ENCODE measurements at regions not wholly inside any gene's neighbourhood (a gene's known extent, or its start where the extent isn't known, plus 50 kb on each side); places are given as distances from the start of the nearest gene placed in this dataset.

DNA sequence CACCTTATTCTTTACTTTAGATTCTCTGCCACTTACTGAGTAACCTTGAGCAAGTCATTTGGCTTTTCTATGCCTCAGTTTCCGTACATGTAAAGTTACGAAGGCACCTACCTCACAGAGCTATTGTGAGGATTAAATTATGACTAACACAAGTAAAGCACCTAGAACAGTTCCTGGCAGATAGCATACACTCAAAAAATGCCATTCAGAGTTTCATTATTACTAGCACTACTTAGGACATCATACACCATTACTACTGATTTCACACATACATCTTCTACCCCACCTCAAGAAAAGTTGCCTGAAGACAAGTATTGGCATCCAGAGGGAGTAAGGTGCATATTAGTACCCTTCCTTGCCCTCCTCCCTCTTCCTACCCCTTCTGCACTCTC, 107.8 kb downstream of the OGFRL1 start:
- DNase-seq (ENCODE audit: low read depth), result no peak

DNA sequence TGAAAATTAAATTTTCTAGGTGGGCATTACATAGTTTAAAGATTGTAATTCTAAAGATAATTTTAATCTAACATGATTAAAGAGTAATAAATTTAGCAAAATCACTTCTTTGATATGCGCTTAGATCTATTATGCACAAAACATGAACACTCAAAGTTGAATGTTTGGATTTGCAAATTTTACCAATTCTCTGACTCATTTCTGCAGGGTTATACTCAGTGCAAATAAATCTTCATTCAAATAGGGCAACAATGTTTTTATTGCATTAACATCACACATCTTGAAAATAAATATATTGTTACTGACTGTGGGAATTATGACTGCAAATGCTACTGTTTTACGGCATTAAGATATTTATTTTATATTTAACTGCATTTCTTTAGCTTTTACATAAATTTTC, 110.7 kb downstream of the OGFRL1 start:
- no peak for DNase-seq (ENCODE audit: low read depth)

DNA sequence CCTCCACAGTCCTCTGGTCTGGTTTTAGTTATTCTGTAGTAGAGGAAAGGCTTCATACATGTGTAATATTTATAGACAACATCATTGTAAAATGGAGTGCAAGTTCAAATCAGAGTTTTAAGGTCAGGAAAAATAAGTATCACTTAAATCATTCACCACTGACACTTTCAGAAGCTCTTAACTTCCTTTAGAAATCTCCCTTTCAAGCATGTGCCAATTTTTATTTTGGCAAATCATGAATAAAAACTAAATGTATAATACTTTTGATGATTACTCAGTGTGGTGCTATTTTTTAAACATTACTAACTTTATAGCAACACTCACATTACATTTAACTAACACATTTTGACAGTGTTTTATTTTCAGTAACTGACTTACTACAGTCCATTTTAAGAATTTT, 112.2 kb downstream of the OGFRL1 start:
- DNase-seq (ENCODE audit: low read depth), result peak; percentile 63

DNA sequence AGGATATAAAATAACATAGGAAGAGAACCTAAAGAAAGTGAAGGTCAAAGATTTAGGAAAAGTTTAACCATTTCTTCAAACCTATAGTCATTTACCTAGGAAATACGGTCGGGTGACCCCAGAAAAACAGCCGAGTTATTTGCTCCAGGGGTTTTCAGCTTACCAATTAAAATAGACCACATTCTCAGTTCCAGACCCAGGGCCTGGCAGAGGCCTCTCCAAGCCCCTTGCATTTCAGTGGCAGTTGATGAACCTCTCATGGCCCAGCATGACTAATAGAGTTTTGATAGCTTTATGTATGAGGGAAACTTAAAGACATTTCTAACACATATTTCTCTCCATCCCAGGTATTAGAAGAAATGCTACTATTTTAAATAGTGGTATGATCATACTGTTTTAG, 113.5 kb downstream of the OGFRL1 start:
- no peak for DNase-seq (ENCODE audit: low read depth)

DNA sequence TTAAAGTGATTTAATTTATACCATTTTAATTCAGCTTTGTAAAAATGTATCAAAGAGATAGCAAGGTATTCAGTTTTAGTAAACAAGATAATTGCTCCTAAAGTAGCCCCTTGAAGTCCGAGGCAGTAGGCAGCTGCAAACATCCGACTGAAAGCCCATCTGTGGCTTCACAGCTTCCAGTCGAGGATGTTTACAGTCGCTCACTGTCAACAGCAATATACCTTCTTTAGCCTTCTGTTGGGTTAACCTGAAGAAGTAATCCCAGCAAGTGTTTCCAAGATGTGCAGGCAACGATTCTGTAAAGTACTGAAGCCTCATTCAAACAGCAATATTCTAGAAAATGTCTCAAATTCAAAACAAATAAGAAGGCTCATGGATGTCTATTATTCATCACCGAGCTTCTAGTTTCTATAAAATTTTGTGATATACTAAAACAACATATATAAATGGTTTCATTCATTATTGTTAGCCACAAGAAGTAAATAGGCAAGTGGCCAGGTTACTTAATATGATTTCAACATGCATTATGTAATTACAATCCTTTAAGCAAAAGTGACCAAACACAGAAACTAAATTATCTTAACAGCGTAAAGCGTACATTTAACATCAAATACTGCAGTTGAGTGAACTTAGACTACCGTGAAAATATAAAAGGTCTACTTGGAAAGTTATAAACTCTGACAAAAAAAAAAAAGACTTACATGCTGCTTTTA, 115.0 kb downstream of the OGFRL1 start:
- DNase-seq (ENCODE audit: low read depth), result no peak

DNA sequence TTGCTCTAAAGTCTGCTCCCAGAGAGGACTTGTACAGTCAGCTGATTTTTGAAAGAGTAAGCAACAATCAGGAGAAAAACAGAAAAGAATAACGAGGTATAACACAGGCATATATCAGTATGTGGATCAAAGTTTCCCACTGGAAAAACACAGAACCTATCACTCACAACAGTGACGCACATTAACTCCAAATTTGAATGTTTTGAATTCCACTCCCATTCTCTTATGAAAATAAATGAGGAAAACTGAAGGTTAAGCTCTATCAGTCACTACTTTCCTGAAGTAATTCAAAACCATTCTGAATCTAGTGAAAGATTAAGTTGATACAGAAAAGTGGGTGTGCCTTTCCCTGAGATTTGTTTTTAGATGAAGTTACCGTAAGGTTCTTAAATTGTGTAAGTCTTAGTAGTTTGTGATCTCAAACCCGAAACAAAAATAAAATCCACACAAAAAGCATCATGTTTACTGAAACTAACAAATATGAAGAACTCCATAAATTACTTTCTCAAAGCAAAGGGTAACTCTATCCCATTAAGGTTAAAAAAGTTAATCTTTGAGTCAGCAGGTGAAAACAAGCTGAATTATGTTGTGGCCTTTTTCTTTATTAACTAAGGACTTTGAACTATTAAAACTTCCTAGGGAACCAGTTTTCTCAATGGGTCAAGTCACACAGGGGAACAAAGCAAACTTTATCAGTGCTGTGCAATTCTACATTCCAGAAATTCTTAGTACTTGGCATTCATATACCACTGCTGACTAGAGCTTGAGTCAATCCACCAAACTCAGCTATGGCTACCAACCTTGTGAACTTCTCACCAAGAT, 115.7 kb downstream of the OGFRL1 start:
- DNase-seq (ENCODE audit: low read depth), result peak; percentile 89

DNA sequence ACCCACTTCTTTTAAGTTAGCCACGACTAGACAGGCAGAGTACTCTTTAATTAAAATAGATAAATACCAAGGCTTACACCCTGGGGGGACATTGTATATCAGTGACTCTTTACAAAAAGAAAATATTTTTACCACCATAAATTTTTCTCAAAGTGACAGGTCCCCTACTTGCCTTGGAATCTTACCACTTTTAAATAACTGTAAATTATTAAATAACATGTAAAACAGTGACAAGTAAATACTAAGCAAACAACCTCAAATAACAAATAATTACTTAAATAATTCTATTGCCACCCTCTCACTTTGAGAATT, 116.3 kb downstream of the OGFRL1 start:
- no peak for DNase-seq (ENCODE audit: low read depth)

DNA sequence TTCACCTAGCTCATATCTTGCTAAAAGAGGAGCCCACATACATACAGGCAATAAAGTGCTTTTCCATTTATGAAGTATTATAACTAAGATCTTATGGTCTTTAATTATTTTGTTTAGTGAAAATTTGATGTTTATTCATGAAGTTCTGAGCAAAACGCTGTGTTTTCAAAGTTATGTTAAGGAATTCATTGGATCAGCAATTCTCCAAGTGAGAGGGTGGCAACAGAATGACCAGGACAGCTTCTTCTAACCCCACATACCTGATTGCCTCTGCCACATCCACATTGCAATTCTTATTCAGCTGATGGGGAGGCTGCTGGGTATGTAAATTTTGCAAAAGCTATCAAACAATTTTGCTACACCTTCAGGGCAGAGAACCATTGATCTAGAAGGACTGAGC, 116.8 kb downstream of the OGFRL1 start:
- no peak for DNase-seq (ENCODE audit: low read depth)

DNA sequence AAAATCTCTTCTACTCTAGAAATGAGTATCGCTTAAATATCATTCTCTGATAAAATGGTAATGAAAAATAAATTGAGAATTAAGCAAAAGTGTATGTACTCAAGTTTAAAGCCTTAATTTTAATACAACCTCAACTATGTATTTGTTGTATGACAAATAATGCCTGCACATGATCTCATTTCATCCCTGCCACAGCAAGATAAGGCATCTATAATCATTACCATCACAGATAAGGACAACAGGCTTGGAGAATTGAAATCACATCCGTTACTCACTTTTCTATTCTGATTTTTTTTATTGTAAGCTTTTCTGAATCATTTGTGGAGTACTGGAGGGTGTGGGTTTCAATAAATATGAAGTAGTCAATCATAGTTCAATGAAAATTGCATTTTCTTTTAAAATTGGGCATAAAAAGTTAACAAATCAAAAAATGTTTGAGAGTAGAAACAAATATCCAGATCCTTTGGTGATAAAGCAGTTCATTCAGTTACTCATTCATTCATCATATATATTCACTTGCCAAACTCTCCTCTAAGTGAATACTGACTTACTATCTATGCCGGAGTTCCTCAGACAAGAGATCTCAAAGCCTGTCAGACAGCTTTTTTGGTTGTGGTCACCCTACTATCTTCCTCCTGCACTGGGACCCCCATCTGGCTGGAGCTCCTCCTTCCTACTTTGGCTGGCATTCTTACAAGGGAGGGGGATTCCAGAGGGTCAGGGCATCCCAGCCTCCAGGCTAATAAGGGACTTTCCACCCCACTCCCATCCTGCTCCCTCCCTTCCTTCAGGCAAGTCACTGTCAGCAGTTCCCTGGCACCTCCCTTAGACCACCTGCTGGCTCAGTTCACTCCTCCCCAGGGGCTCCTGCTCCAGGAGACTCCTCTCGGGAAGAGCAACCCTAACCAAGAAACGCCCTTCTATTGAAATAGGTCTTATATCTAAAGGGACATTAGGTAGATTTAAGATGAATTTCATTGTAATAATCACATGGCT, 118.6 kb downstream of the OGFRL1 start:
- no peak for DNase-seq (ENCODE audit: low read depth)

DNA sequence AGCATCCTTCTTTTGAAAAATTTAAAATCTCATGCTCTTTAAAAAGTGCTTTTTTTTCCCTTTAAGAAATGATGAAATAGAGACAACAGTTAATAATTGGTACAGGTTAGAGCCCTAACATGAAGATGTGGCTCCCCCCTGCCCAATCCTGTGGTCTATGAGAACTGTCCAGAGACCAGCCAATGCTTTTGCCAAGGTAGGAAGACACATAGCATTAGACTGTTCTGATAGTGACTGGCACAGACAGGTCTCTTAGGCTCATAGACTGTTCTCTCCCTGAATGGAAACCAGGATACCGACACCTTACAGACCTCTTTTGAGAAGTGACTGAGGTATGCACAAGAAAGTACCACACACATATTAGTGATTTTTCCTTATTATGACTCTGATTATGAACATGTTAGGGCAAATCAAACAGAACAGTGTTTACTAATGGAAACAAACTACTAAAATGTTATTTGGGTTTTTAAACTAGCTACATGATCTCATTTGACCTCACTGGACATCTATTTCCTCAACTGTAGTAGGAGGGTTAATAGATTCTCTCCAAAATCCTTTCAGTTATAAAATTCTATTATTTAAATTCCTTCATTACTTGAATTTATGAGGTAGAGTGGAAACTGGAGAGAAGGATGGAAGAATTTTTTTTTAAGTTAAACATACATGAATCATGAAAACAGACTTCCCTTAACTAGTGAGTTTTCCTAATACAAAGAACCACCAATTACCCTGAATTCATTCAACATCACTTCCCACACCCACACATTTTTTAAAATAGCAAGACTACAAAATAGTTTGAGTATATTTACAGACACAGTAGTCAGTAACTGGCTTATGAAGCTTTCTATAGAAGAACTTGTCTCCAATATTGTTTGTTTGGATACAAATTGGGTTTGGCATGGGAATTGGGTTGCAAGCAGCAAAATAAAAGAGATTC, 120.4 kb downstream of the OGFRL1 start:
- DNase-seq (ENCODE audit: low read depth), result peak; percentile 50

DNA sequence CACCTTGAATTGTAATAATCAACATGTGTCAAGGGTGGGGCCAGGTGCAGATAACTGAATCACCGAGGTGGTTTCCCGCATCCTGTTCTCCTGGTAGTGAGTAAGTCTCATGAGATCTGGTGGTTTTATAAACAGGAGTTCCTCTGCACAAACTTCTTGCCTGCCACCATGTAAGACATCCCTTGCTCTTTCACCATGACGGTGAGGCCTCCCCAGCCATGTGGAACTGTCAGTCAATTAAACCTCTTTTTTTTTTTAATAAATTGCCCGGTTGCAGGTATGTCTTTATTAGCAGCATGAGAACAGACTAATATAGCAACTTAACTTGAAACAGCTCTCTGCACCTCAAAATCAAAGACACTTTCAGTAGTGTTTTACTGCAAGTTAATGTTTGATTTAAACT, 121.6 kb downstream of the OGFRL1 start:
- DNase-seq (ENCODE audit: low read depth), result no peak

DNA sequence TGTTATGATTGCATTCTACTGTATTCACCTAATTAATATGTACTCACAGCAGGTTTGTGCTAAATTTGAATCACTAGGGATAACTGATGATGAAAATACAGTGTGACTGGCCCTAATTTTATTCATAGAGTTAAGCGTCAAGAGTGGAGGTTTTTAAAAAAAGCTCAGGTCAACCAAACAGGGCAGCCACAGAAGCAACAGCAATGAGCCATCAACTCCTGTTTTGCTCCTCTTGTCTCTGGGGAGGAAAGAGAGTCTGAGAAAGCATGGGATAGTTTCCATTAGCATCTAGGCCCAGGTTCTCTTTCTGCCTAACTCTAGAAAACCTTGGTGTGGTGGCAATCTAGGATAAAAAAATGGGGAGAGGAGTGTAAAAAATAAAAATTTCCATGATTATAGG, 122.1 kb downstream of the OGFRL1 start:
- DNase-seq (ENCODE audit: low read depth), result no peak

DNA sequence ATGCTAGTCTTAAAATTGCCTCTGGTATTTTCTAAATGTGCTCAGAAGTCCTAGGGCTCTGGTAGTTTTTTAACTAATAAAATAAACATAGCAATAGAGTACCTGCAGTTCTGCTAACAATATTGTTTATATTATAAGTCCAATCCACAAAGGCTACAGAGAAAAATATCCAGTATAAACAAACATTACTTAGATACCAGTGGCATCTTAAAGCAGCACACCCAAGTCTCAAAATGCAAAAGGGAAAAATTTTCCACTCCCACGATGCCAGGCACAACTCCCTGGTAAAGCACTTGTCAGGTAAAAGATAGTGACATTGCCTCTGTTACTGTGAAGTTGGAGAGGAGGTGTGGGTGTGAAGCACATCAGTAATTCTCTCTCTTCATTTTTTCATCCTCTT, 123.3 kb downstream of the OGFRL1 start:
- no peak for DNase-seq (ENCODE audit: low read depth)

DNA sequence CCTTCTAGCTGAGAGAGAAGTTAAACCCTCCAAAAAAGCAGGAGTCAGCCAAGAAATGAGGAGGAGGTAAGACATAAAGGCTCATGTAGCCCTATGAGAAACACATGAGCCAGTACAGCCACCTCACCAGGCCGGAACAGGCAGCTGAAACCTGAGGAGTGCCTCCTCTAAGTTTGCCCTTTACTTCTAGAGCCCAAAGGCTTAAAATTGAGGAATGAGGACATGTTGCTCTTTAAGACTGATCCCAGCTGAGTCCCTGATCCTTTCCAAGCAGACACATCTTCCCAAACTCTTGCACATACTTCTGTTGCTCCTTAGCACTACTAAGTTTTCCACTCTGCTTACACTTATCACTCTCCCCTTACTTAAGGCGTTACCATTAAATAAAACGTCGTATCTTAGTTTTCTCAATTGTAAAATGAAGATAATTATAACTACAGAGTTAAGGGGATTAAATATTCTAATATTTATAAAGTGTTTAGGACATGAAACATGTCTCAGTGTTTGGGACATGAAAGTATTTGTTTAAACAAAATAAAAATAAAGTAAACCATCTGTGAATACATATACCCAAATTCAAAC, 124.0 kb downstream of the OGFRL1 start:
- peak; percentile 37 for DNase-seq (ENCODE audit: low read depth)

DNA sequence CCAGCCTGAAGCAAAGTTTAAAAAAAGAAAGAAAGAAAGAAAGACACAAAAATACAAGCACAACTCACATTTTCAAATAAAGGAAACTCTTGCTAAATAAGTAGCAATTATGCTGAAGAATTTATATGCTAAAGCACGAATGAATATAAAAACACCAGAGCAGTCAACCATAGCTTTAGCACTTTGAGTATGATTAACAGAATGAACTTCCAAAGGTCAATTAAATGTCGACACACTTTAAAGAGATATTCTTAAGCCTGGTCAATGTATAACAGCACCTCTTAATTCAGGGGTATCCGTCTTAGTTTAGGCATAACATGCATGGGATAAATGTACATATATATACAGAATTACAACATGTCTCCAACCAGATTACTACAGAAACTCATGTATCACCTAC, 125.9 kb downstream of the OGFRL1 start:
- no peak for DNase-seq (ENCODE audit: low read depth)

DNA sequence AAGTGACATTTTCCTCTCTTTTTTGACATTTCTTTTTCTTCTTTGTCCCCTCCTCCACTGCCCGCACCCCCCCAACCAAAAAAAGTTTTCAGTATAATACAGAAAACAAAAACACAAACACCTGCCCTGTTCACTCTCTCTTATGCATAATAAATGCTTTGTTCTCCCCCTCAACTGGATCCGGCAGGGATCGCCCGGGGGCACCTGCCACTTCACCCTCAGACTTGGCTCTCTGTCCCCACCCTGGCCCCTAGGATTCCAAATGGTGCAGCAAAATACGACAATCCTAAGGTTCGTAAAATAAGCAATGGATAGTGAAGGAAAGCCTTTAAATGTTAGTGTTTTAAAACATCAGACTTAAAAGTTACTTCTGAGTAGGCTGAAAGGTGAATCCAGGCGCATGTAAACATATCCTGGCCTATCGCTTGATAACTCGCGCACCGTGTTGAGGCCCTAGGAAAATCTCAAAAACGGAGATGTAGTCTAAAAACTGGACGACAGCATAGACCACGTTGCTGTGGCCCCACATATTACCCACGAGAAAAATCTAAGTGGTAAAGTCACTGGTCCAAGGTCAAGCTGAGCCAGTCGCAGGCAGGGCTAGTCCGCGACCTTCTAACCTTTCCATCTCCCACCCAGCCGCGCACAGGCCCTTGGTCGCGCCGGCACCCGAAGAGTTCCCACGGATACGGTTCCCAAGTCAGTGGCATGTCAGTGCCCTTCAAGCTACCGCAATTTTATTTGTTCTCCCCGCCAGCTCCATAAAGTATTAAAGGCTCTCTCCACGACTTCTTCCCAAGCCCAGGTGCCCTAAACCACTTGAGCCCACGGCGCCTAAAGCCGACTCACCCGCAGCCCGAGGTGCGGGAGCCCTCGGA, 130.8 kb downstream of the OGFRL1 start:
- no peak for DNase-seq (ENCODE audit: low read depth)

DNA sequence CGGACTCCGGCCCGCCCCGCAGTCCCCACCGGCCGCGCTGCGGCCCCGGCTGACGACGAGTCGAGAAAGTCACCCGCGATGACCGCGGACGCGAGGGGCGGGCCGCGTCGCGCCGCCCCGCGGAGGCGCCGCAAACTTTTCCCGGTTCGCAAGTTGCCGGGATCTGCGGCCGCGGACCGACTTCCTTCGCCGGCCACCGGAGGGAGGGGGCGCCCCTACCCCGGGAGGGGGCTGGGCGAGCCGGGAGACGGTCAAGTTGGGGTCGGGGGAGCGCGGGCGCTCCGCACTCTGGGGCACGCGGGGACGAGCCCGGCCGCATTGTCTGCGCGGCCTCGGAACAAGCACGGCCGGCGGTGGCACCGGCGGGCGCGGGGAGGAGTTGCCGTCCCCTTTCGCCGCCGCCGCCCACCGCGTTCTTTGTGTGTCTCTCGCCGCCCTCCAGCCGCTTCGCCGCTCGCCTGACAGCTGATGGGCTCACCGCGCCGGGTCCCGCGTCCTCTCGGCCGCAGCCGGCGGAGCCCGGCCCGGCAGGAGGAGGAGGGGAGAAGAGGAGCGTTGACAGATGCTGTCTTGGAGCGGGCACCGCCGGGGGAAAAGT, 131.6 kb downstream of the OGFRL1 start:
- peak; percentile 58 for DNase-seq (ENCODE audit: low read depth)

DNA sequence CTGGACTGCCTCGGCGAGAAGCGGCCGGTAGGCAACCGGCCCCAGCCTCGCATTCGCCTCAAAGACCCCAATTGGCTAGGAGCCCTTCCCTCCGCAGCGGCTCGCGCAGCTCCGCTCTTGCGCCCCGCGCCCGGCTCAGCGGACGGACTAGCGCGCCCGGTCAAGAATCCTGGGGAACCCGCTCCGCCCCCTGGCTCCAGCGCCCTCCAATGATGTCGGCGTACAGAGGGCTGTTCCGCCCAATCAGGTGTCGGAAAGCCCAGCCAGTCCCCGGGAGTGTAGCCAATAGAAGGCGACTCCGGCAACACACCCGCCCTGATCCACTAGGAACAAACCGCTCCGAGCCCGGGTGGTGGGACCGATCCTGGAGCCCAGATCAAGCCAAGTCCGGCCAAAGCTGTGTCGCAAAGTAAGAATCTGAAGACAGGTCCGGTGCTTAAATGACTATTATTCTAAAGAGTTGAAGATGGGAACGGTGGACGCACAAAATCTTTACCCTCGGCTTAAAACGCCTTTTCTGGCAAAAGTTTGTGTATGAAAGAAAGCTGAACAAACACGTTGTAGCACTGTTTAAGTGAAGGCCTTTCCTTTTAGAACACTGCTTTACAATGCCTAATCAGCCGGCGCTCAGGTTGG, 132.2 kb downstream of the OGFRL1 start:
- DNase-seq (ENCODE audit: low read depth), result peak; percentile 96

DNA sequence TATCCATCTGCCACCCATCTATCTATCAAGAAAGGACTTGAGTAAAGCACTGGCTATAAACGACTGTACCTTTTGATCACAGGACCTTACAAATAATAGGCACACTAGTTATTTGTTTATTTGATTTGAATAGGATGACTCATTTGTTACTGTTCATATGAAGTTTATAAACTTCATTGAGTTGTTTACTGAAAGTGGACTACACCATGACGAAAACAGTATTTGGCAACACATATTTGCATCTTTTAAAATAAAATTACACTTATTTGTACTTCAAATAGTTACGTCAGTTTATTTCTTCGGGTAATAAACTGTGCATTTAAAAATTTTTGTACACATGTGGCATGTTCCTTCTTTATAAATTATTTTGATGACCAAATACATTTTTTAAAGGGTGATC, 133.0 kb downstream of the OGFRL1 start:
- no peak for DNase-seq (ENCODE audit: low read depth)
